ENCODE measurements at regions not wholly inside any gene's neighbourhood (a gene's known extent, or its start where the extent isn't known, plus 50 kb on each side); places are given as distances from the start of the nearest gene placed in this dataset.

DNA sequence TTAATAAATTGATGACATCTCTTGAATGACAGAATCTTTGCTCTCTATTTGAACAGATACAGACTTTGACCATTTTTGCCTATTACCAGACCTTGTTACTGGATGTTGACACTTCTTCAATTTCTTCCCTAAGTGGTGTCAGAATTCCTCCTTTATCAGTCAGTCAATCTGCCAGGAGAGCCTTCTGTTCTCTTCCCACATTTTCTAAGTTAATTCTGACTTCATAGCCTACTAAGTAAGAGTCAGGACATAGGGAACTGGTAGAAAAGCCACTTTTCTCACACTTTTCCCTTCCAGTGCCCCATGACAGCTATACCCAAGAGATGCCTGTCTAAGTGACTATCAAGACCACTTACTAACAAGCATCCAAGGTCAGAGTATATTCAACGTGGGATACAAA, 1187.5 kb upstream of the NXPH2 start:
- no peak overlapping the region for H3K56ac ChIP-seq (ENCODE audit: insufficient read length, low read depth, low read length)
- H2AFZ ChIP-seq (ENCODE audit: low read length) = no peak overlapping the region
- no peak overlapping the region for H3K4me3 Mint-ChIP-seq
- no peak overlapping the region for H2BK20ac ChIP-seq (ENCODE audit: low read depth, low read length, poor library complexity, severe bottlenecking)
- H4K91ac ChIP-seq (ENCODE audit: insufficient read length, low read depth, low read length) = no peak overlapping the region
- H3K9me3 Mint-ChIP-seq = no peaks in the 10 kb centered on the region; a peak in 1 of 5 replicates
- peaks cover 14 to 15% of the 10 kb centered on the region in 2 experiments for H3K4me1 Mint-ChIP-seq
- no peaks in the 10 kb centered on the region for H3K23me2 ChIP-seq (ENCODE audit: insufficient read length, low read depth, low read length, poor library complexity, severe bottlenecking)
- no peak overlapping the region for H2BK15ac ChIP-seq (ENCODE audit: low read depth, low read length)
- WGBS (ENCODE audit: extremely low coverage, insufficient read length, low lambda C conversion rate) = no CpG with 5 or more reads among the region's 1 CpG
- H3K79me2 ChIP-seq (ENCODE audit: insufficient read depth, low read length) = no peaks in the 10 kb centered on the region
- H3K9me3 ChIP-seq (ENCODE audit: control insufficient read depth, low read depth, low read length) = no peaks in the 10 kb centered on the region
- H3K23ac ChIP-seq (ENCODE audit: insufficient read length, low read depth, low read length) = no peak overlapping the region
- H3K36me3 Mint-ChIP-seq (ENCODE audit: insufficient read depth in 1 of 3, low read depth in 3 of 3) = peaks cover 0 to 4% (median 0%) of the 10 kb centered on the region in 3 experiments; a peak in 2 of 7 replicates
- H3K18ac ChIP-seq (ENCODE audit: insufficient read length, low read depth, low read length) = no peak overlapping the region
- H3K4me2 ChIP-seq (ENCODE audit: insufficient read depth, insufficient read length, low read length) = no peak overlapping the region
- no peak overlapping the region for H3K27ac Mint-ChIP-seq
- no peak overlapping the region for H2BK5ac ChIP-seq (ENCODE audit: insufficient read length, low read length)
- H3K14ac ChIP-seq (ENCODE audit: insufficient read depth, low read length) = no peak overlapping the region
- DNase-seq = no peak
- H3K4me1 ChIP-seq (ENCODE audit: insufficient read depth, low read length) = no peaks in the 10 kb centered on the region
- H3K27me3 ChIP-seq (ENCODE audit: insufficient read depth, low read length) = no peaks in the 10 kb centered on the region
- no peak overlapping the region for H3K4ac ChIP-seq (ENCODE audit: low read depth, low read length)
- no peak overlapping the region for H3K9ac ChIP-seq (ENCODE audit: extremely low read depth, insufficient read length, low read length)
- no peak overlapping the region for H3K27ac ChIP-seq (ENCODE audit: insufficient read length, low read depth, low read length)
- H3K79me1 ChIP-seq (ENCODE audit: insufficient read depth, low read depth, low read length, poor library complexity, severe bottlenecking) = no peaks in the 10 kb centered on the region
- no peak overlapping the region for H2BK120ac ChIP-seq (ENCODE audit: low read depth, low read length, poor library complexity, severe bottlenecking)
- H4K20me1 ChIP-seq (ENCODE audit: control insufficient read depth, insufficient read depth, insufficient read length) = no peaks in the 10 kb centered on the region
- no peaks in the 10 kb centered on the region; the same call in 1 of the 2 replicates for H3K27me3 Mint-ChIP-seq (ENCODE audit: low read depth)
- H3T11ph ChIP-seq (ENCODE audit: low read length) = no peak overlapping the region
- no peak overlapping the region for H2AK5ac ChIP-seq (ENCODE audit: insufficient read length, low read length)
- no peak for TF ChIP-seq CTCF (conservative IDR thresholded peaks at IDR 0.05)
- H4K8ac ChIP-seq (replicated peaks; ENCODE audit: insufficient read length, low read depth, low read length) = no peak overlapping the region
- H2BK12ac ChIP-seq (ENCODE audit: insufficient read length, low read depth, low read length) = no peak overlapping the region
- H4K5ac ChIP-seq (ENCODE audit: insufficient read length, low read depth, low read length) = no peak overlapping the region
